ENCODE measurements at regions not wholly inside any gene's neighbourhood (a gene's known extent, or its start where the extent isn't known, plus 50 kb on each side); places are given as distances from the start of the nearest gene placed in this dataset.
"Not testable (repeated sequence)": the region's sequence is repeated elsewhere in the genome, so short reads cannot be mapped to it uniquely, and the experiment has no call there.

DNA sequence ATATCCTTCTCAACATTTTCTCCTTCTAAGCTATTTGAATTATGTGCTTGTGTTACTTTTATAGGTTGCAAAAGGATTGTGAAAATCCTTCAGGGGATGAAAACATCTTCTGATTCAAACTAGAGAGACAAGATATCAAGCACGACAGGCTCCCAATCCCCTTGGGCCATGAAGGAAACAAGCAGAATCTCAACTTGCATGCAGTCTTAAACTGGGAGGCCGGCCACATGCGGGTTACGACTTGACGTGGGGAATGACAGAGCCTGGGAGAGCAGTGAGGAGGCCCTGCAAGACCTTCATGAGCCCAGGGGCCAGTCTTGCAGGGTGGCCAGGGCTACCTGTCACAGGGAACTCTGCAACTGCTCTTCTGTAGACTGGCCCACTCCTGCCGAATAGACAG is 94.4 kb downstream of the SCN11A start:
- Histone ChIP-seq H3K9me2 (replicated peaks; ENCODE audit: low read depth, low read length) (no peaks in the 10 kb centered on the region), H3K27me3 (ENCODE audit: insufficient read depth, low read length, poor library complexity, severe bottlenecking) (no peaks in the 10 kb centered on the region), H3K36me3 (ENCODE audit: insufficient read depth, low read length) (no peaks in the 10 kb centered on the region), H3K4me2 (ENCODE audit: low read depth, low read length, poor library complexity, severe bottlenecking) (no peak overlapping the region), H3K79me2 (ENCODE audit: insufficient read depth, low read length) (no peaks in the 10 kb centered on the region), H3K9ac (ENCODE audit: low read depth, low read length, poor library complexity, severe bottlenecking) (no peak overlapping the region), H3F3A (ENCODE audit: low read depth) (no peaks in the 10 kb centered on the region), H3K9me3 (ENCODE audit: insufficient read depth, low read depth, low read length) (no peaks in the 10 kb centered on the region), H4K20me1 (ENCODE audit: insufficient read depth, low read length, poor library complexity, severe bottlenecking) (no peaks in the 10 kb centered on the region), H3K4me1 (ENCODE audit: insufficient read depth, low read length, poor library complexity, severe bottlenecking) (peaks cover 28% of the 10 kb centered on the region), H3K4me3 (ENCODE audit: low read length, poor library complexity, severe bottlenecking) (no peak overlapping the region), H2AFZ (ENCODE audit: low read length) (no peak overlapping the region)
- TF ChIP-seq EZH2phosphoT487 (IDR thresholded peaks at IDR 0.05; ENCODE audit: borderline replicate concordance) = no peak
- TF ChIP-seq, protein P1, sequence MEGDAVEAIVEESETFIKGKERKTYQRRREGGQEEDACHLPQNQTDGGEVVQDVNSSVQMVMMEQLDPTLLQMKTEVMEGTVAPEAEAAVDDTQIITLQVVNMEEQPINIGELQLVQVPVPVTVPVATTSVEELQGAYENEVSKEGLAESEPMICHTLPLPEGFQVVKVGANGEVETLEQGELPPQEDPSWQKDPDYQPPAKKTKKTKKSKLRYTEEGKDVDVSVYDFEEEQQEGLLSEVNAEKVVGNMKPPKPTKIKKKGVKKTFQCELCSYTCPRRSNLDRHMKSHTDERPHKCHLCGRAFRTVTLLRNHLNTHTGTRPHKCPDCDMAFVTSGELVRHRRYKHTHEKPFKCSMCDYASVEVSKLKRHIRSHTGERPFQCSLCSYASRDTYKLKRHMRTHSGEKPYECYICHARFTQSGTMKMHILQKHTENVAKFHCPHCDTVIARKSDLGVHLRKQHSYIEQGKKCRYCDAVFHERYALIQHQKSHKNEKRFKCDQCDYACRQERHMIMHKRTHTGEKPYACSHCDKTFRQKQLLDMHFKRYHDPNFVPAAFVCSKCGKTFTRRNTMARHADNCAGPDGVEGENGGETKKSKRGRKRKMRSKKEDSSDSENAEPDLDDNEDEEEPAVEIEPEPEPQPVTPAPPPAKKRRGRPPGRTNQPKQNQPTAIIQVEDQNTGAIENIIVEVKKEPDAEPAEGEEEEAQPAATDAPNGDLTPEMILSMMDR (conservative IDR thresholded peaks at IDR 0.05; ENCODE audit: low read length) = no peak

- Histone ChIP-seq H3K4me1 (ENCODE audit: insufficient read depth, low read length, poor library complexity, severe bottlenecking) (peaks cover 2% of the 10 kb centered on the region), H3K4me3 (ENCODE audit: low read length, poor library complexity, severe bottlenecking) (no peak overlapping the region), H3K4me2 (ENCODE audit: low read depth, low read length, poor library complexity, severe bottlenecking) (no peak overlapping the region), H3K9me3 (ENCODE audit: insufficient read depth, low read depth, low read length) (no peaks in the 10 kb centered on the region), H3K9ac (ENCODE audit: low read depth, low read length, poor library complexity, severe bottlenecking) (no peak overlapping the region), H3K27me3 (ENCODE audit: insufficient read depth, low read length, poor library complexity, severe bottlenecking) (no peaks in the 10 kb centered on the region), H3K79me2 (ENCODE audit: insufficient read depth, low read length) (no peaks in the 10 kb centered on the region), H4K20me1 (ENCODE audit: insufficient read depth, low read length, poor library complexity, severe bottlenecking) (no peaks in the 10 kb centered on the region), H3F3A (ENCODE audit: low read depth) (no peaks in the 10 kb centered on the region), H3K36me3 (ENCODE audit: insufficient read depth, low read length) (no peaks in the 10 kb centered on the region), H2AFZ (ENCODE audit: low read length) (no peak overlapping the region), H3K9me2 (replicated peaks; ENCODE audit: low read depth, low read length) (no peaks in the 10 kb centered on the region)
- TF ChIP-seq, protein P1 (conservative IDR thresholded peaks at IDR 0.05; ENCODE audit: low read length) = no peak
- no peak for TF ChIP-seq EZH2phosphoT487 (IDR thresholded peaks at IDR 0.05; ENCODE audit: borderline replicate concordance)
These were observed 99.0 kb downstream of the SCN11A start for GRCh38 chr3:38952721-38953120.

GRCh38 chr3:38951167-38951566 is 100.6 kb downstream of the SCN11A start:
- not testable (repeated sequence) for H3K9me2 ChIP-seq (replicated peaks; ENCODE audit: low read depth, low read length); H3K79me2 ChIP-seq (ENCODE audit: insufficient read depth, low read length); H3K36me3 ChIP-seq (ENCODE audit: insufficient read depth, low read length); H3K9ac ChIP-seq (ENCODE audit: low read depth, low read length, poor library complexity, severe bottlenecking); H4K20me1 ChIP-seq (ENCODE audit: insufficient read depth, low read length, poor library complexity, severe bottlenecking); H3K4me3 ChIP-seq (ENCODE audit: low read length, poor library complexity, severe bottlenecking); H3K27me3 ChIP-seq (ENCODE audit: insufficient read depth, low read length, poor library complexity, severe bottlenecking); H2AFZ ChIP-seq (ENCODE audit: low read length); H3K4me2 ChIP-seq (ENCODE audit: low read depth, low read length, poor library complexity, severe bottlenecking); H3K4me1 ChIP-seq (ENCODE audit: insufficient read depth, low read length, poor library complexity, severe bottlenecking); H3K9me3 ChIP-seq (ENCODE audit: insufficient read depth, low read depth, low read length); H3F3A ChIP-seq (ENCODE audit: low read depth)

GRCh38 chr3:38950581-38950980 is 101.2 kb downstream of the SCN11A start:
- H3K9me2 ChIP-seq (replicated peaks; ENCODE audit: low read depth, low read length) = no peaks in the 10 kb centered on the region
- H3K36me3 ChIP-seq (ENCODE audit: insufficient read depth, low read length) = no peaks in the 10 kb centered on the region
- H3K79me2 ChIP-seq (ENCODE audit: insufficient read depth, low read length) = no peaks in the 10 kb centered on the region
- TF ChIP-seq EZH2phosphoT487 (IDR thresholded peaks at IDR 0.05; ENCODE audit: borderline replicate concordance) = no peak
- TF ChIP-seq, protein P1 (conservative IDR thresholded peaks at IDR 0.05; ENCODE audit: low read length) = no peak
- no peak overlapping the region for H3K4me3 ChIP-seq (ENCODE audit: low read length, poor library complexity, severe bottlenecking)
- H3F3A ChIP-seq (ENCODE audit: low read depth) = no peaks in the 10 kb centered on the region
- no peak overlapping the region for H3K9ac ChIP-seq (ENCODE audit: low read depth, low read length, poor library complexity, severe bottlenecking)
- H3K4me2 ChIP-seq (ENCODE audit: low read depth, low read length, poor library complexity, severe bottlenecking) = no peak overlapping the region
- no peaks in the 10 kb centered on the region for H3K27me3 ChIP-seq (ENCODE audit: insufficient read depth, low read length, poor library complexity, severe bottlenecking)
- H4K20me1 ChIP-seq (ENCODE audit: insufficient read depth, low read length, poor library complexity, severe bottlenecking) = no peaks in the 10 kb centered on the region
- no peak overlapping the region for H2AFZ ChIP-seq (ENCODE audit: low read length)
- H3K4me1 ChIP-seq (ENCODE audit: insufficient read depth, low read length, poor library complexity, severe bottlenecking) = no peaks in the 10 kb centered on the region
- no peaks in the 10 kb centered on the region for H3K9me3 ChIP-seq (ENCODE audit: insufficient read depth, low read depth, low read length)

Measured in Loucy (cell line).